Fibroblast of the aortic adventitia (primary cell): ENCODE measurements at regions not wholly inside any gene's neighbourhood (a gene's known extent, or its start where the extent isn't known, plus 50 kb on each side); places are given as distances from the start of the nearest gene placed in this dataset.
"Not testable (repeated sequence)": the region's sequence is repeated elsewhere in the genome, so short reads cannot be mapped to it uniquely, and the experiment has no call there.

ENCODE experiments used
- DNase-seq: peaks from one replicate; pipeline ENCODE4 v3.0.0-alpha.2; 2010; ENCODE audit warnings: low read depth
- H3K4me3 ChIP-seq: 2 replicates; pipeline ENCODE4 v1.5.1; 2011; ENCODE audit warnings: low read depth, mild to moderate bottlenecking, control low read depth, low read length, moderate library complexity
- CTCF ChIP-seq: IDR thresholded peaks from 2 replicates; pipeline ENCODE4 v1.5.1; 2011; ENCODE audit warnings: mild to moderate bottlenecking, low read length, control low read depth, inconsistent platforms; ENCODE audit not compliant: insufficient read depth

GRCh38 chr4:55028196-55028595 lies 97.2 kb downstream of the KDR start:
- H3K4me3 ChIP-seq = no peak overlapping the region
- no peak for TF ChIP-seq CTCF
- no peak for DNase-seq

- no peak for TF ChIP-seq CTCF
- no peak for DNase-seq
- no peak overlapping the region for H3K4me3 ChIP-seq
Measured at GRCh38 chr4:55027596-55027995, 97.8 kb downstream of the KDR start.

- H3K4me3 ChIP-seq, DNase-seq: not testable (repeated sequence)
Measured at GRCh38 chr4:55025456-55025855, 99.9 kb downstream of the KDR start.

GRCh38 chr4:55023030-55023429 lies 102.4 kb downstream of the KDR start:
- TF ChIP-seq CTCF = no peak
- no peak for DNase-seq
- H3K4me3 ChIP-seq = no peak overlapping the region

- no peak overlapping the region for H3K4me3 ChIP-seq
- no peak for DNase-seq
- TF ChIP-seq CTCF = no peak
Measured at GRCh38 chr4:55021214-55021613, 104.2 kb downstream of the KDR start.

- TF ChIP-seq CTCF = no peak
- DNase-seq = no peak
- no peak overlapping the region for H3K4me3 ChIP-seq
Measured at GRCh38 chr4:55020131-55020530, 105.3 kb downstream of the KDR start.

GRCh38 chr4:55018978-55019377 lies 106.4 kb downstream of the KDR start:
- DNase-seq = no peak
- no peak overlapping the region for H3K4me3 ChIP-seq
- no peak for TF ChIP-seq CTCF
